HG03565 (cell line): ENCODE measurements at regions not wholly inside any gene's neighbourhood (a gene's known extent, or its start where the extent isn't known, plus 50 kb on each side); places are given as distances from the start of the nearest gene placed in this dataset.
"Not testable (repeated sequence)": the region's sequence is repeated elsewhere in the genome, so short reads cannot be mapped to it uniquely, and the experiment has no call there.

Source experiments
- ATAC-seq: cut with Tn5 transposase; IDR thresholded peaks from one replicate; pipeline ENCODE4 v1.9.1; 2021; ENCODE audit warnings: mild to moderate bottlenecking, moderate library complexity; ENCODE audit not compliant: unreplicated experiment

DNA sequence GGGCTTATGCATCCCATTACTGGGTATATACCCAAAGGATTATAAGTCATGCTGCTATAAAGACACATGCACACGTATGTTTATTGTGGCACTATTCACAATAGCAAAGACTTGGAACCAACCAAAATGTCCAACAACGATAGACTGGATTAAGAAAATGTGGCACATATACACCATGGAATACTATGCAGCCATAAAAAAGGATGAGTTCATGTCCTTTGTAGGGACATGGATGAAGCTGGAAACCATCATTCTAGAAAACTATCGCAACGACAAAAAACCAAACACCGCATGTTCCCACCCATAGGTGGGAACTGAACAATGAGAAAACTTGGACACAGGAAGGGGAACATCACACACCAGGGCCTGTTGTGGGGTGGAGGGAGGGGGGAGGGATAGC, 323.3 kb upstream of the FGF16 start:
- not testable (repeated sequence) for ATAC-seq

DNA sequence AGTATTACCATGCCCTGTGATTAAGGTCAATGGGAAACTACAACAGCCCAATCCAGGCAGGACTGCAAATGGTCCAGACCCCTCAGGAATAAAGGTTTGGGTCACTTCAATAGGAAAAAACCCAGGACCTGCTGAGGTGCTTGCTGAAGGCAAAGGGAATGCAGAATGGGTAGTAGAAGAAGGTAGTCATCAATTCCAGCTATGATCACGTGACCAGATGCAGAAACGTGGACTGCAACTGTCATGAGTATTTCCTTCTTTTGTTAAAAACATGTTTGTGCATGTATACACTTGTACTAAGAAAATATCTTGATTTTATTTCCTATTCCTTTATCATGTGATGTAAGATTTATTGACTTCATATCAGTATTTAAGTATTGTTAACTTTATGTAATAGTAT, 319.6 kb upstream of the FGF16 start:
- ATAC-seq: not testable (repeated sequence)

DNA sequence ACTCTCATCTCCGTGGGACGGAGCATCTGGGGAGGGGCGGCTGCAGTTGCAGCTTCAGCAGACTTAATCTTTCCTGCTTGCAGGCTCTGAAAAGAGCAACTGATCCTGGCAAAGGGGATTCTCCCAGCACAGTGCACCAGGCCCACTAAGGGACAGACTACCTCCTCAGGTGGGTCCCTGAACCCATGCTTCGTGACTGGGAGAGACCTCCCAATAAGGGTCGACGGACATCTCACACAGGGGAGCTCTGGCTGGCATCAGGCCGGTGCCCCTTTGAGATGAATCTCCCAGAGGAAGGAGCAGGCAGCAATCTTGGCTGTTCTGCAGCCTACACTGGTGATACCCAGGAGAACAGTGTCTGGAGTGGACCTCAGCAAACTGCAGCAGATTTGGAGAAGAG, 303.3 kb upstream of the FGF16 start:
- ATAC-seq: no peak

DNA sequence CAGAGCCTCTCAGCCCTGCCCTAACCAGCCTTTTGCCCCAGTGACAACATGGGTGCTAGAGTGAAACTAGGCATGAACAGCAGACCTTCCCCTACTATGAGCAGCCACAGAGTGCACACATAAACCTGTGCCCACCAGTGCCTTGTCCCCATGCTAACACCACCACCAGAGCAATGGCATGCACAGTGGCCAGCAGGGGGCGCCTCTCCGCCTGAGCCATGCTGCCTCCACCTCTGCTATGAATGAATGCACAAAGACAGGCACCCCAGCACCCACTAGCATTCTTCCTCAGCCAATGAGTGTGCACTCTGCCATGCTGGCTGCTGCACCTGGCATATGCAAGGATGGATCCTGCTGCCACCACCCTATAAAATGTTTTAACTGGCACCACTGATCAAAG, 286.9 kb upstream of the FGF16 start:
- no peak for ATAC-seq

DNA sequence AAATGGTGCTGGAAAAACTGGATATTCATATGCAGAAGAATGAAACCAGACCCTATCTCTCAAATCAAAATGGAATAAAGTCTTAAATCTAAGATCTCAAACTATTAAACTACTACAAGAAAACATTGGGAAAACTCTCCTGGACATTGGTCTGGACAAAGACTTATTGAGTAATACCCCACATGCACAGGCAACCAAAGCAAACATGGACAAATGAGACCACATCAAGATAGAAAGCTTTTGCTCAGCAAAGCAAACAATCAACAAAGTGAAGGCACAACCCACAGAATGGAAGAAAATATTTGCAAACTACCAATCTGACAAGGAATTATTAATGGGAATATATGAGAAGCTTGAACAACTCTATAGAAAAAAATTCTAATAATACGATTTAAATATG, 284.4 kb upstream of the FGF16 start:
- ATAC-seq: no peak

DNA sequence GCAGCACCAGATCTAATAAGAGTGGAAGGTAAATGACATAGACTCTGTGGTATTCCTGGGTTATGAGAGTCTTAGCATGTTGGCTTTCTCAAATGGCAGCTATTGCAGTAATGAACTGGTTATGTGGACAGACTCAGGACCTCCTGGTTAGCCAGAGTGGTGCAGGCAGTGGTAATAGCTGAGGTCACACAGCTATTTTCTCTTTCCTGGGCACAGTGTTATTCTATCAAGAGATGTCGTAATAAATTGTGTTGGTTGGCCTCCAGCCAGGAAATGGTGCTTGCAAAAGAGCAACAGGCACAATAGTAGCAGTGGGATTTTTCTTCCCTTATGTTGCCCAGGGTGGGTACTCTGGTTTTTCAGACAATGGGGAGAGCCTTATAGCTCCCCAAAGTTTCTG, 279.2 kb upstream of the FGF16 start:
- no peak for ATAC-seq

DNA sequence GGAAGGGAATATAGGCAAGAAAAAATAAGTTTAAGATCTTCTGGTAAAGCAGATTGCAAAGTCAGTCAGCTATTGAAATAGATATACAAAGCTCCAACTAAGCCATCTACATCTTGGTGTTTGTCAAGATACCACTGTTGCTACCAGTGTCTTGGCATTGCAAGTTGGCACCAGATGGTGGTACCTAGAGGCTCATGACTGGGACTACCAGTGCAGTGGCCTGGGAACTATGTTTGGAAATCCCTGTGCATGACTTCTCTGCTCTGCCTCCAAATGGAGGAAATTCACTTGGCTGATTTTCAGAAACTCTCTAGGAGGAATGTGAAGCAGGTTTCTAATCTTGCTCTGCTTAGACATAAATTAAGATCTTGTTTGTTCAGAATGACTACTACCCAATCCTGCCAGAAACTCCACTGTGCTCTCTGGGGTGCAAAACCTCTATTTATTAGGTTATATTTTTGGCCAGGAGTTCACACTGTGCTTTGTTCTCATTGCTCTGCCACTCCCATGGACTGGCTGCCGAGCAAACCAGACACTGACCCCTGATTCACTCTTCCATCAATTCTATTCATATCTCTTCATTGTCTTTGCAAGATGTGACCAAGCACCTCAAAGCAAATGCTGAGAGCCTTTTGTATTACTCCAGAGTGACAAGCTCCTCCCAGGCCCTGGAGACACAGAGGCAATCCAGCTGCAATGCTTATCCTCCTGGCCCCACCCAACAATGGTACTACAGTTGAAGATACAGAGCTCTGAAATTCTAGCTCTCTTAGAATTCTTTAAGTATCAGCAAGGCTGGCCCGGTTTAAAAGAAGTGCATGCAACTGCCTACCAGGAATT, 272.3 kb upstream of the FGF16 start:
- ATAC-seq: no peak

DNA sequence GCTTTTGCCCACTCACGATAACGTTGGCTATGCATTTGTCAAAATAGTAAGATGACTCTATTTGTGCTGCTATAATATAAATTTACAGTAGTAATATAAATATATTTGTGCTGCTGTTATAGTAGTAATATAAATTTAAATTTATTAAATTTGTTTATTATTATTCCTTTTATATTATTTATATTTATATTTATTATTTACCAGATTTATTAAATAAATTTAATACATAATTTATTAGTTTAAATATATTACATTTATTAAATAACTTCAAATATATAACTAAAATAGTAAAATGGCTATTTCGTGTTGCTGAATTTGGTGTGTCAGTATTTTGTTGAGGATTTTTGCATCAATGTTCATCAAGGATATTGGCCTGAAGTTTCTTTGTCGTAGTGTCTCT, 246.5 kb upstream of the FGF16 start:
- ATAC-seq: no peak

DNA sequence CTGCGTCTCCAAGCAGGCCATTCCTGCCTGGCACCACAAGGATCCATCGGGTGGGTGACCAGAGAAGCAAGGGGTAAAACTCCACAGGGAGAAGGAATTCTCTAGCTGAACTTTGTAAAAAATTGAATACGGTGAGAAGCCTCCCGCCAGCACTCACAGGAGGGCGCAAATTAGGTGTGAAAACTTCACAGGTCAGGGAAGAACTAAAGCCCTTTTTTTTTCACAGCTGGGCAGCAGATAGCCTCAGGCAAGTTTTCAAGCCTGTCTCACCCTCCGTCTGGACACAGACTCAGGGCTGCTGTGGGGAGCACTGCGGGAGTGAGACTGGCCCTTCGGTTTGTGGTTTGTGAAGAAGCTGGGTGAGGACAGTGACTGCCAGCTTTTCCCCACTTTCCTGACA, 224.1 kb upstream of the FGF16 start:
- no peak for ATAC-seq

DNA sequence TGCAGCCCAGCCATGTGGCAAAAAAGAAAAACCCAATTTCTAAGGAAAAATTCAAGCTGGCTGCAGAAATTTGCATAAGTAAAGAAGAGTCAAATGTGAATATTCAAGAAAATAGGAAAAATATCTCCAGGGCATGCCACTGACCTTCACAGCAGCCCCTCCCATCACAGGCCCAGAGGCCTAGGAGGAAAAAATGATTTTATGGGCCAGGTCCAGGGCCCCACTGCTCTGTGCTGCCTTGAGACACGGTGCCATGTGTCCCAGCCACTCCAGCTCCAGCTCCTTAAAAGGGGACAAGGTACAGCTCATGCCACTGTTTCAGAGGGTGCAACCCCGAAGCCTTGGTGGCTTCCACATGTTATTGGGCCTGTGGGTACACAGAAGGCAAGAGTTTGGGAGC, 182.7 kb upstream of the FGF16 start:
- no peak for ATAC-seq

DNA sequence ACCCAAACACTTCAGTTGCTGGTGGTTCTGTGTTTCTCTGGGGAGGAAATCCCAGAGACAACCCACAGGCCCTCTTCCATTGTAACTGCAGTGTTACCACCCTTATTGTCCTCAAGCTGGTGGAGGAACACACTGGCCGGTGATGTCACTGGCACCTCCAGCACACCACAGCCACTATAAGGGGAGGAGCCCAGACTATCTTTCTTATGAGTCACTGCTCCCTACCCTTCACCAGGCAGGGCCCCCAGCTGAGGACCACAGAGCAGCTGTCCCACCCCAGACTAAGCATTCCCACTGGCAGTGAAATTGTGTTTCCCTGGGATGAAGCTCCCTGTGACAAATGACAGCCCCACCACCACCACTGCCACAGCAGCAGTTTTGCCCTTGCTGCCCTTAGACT, 171.8 kb upstream of the FGF16 start:
- no peak for ATAC-seq

DNA sequence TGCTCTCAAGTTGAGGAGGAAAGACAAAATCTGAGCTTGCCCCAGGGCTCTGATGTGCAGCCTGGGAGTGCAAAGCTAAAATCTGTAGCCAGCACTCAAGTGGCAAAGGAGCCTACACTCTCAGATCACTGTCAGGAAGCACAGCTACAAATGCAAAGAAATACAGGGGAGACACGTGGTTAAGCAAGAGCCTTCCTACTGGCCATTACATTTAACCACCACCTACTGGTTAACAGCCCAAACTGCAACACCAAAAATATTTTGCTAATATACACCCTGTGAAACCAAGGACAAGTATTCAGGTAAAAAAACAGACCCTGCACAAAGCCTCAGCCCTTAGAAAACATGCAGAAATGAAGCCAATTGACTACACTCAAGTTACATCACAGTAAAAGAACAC, 170.4 kb upstream of the FGF16 start:
- no peak for ATAC-seq

DNA sequence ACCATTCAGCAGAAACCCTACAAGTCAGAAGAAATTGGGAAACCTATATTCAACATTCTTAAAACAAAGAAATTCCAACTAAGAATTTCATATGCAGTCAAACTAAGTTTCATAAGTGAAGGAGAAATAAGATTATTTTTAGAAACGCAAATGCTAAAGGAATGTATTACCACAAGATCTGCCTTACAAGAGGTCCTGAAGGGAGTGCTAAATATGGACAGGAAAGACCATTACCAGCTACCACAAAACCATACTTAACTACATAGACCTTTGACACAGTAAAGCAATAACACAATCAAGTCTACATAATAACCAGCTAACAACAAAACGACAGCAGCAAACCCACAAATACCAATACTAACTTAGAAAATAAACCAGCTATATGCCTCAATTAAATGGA, 169.3 kb upstream of the FGF16 start:
- no peak for ATAC-seq

DNA sequence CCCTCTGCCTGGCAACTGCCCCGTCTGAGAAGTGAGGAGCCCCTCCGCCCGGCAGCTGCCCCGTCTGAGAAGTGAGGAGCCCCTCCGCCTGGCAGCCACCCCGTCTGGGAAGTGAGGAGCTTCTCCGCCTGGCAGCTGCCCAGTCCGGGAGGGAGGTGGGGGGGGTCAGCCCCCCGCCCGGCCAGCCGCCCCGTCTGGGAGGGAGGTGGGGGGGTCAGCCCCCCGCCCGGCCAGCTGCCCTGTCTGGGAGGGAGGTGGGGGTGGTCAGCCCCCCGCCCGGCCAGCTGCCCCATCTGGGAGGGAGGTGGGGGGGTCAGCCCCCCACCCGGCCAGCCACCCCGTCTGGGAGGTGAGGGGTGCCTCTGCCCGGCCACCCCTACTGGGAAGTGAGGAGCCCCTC, 167.8 kb upstream of the FGF16 start:
- not testable (repeated sequence) for ATAC-seq

DNA sequence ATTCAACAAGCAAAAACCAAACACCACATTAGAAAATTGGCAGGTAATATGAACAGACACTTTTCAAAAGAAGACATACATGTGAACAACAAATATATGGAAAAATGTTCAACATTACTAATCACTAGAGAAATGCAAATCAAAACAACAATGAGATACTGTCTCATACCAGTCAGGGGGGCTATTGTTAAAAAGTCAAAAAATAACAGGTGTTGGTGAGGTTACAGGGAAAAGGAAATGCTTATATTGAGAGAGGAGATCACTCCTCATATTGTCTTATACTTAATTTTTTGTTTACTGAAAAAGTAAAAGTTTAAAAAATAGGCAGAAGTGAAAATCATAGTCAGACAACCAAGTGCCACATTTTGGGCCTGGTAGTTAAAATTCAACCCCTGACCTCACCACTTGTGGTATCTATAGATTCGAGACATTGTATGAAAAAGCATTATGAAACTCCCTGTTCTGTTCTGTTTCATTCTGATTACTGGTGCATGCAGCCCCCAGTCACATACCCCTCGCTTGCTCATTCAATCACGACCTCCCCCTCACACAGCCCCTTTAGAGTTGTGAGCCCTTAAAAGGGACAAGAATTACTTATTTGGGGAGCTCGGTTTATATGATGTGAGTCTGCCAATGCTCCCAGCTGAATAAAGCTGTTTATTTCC, 153.7 kb upstream of the FGF16 start:
- ATAC-seq: no peak

DNA sequence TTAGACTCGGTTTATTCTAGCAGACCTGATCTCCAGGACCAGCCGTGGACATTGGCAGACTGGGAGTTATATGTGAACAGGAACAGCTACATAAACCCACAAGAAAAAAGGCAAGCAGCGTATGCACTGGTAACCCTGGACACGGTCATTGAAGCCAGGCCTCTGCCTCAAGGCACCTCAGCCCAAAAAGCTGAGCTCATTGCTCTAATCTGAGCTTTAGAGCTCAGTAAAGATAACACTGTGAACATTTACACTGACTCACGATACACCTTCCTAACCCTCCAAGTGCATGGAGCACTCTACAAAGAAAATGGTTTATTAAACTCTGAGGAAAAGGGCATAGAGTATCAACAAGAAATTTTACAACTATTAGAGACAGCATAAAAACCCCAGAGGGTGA, 148.9 kb upstream of the FGF16 start:
- no peak for ATAC-seq

DNA sequence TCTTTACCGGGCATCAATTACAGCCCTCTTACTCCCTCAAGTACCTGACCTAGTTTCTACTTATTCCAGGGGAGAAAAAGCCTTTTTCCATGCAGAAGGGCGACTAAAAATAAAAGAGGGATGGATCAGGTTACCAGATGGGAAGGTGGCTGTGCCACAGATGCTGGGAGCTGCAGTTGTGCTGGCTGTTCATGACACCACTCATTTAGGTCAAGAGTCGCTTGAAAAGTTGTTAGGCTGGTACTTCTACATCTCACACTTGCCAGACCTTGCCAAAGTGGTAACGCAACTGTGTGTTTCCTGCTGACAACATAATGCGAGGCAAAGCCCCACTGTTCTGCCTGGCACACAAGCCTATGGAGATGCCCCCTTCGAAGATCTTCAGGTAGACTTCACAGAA, 148.4 kb upstream of the FGF16 start:
- no peak for ATAC-seq

DNA sequence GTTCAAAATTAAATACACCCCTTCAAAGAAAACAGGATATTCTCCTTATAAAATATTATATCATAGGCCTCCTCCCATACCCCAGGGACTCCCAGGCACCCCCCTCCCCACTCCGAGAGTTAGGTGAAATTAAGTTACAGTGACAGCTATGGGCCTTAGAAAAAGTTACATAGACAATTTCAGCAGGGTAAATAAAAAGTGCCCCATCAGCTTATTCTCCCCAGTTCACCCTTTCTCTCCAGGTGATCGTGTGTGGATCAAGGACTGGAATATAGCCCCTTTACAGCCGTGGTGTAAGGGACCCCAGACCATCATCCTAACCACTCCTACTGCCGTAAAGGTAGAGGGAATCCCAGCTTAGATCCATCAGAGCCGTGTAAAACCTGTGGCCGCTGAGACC, 147.6 kb upstream of the FGF16 start:
- no peak for ATAC-seq

DNA sequence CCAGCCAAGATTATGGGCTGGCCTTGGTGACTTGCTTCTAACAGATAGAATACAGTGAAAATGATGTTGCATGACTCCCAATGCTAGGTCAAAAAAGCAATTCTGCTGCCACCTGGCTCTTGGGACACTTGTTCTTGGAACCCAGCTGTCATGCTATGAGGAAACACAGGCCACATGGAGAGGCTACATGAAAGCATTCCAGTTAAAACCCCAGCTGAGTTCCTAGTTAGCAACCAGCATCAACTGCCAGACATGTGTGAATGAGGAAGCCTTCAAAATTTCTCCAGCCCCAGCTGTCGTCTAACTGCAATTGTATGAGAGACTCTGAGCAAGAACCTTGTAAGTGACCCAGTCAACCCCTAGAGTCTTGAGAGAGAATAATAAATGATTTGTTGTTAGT, 105.2 kb upstream of the FGF16 start:
- ATAC-seq: no peak

DNA sequence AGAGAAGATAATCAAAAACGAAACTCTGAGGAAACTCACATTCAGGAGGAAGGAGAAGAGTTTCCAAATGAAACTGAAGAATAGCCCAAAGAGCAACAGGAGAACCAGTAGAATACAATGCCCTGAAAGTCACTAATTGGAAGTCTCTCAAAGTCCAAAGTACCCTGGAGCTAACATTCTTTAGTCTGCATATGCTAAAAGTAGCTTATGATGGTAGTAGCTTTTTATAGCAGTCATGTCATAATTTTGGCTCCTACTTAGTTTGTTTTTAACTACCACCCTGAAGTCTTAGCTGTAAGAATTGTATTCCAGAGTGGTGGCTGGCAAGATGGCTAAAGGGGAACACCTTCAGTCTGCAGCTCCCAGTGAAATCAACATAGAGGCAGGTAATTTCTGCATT, 100.3 kb upstream of the FGF16 start:
- ATAC-seq: no peak

DNA sequence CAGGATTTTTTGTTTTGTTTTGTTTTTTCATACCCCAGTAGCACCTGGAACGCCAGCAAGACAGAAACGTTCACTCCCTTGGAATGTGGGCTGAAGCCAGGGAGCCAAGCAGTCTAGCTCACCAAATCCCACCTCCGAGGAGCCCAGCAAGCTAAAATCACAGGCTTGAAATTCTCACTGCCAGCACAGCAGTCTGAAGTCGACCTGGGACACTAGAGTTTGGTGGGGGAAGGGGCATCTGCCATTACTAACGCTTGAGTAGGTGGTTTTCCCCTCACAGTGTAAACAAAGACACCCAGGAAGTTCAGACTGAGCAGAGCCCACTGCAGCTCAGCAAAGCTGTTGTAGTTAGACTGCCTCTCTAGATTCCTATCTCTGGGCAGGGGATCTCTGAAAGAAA, 99.6 kb upstream of the FGF16 start:
- ATAC-seq: no peak

DNA sequence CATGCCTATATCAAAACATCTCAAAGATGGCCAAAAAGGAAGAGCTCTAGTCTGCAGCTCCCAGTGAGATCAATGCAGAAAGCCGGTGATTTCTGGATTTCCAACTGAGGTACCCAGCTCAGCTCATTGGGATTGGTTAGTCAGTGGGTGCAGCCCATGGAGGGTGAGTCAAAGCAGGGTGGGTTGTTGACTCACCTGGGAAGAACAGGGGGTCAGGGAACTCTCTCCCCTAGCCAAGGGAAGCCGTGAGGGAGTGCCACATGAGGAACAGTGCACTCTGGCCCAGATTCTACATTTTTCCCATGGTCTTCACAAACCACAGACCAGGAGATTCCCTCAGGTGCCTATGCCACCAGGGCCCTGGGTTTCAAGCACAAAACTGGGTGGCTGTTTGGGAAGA, 57.3 kb upstream of the FGF16 start:
- ATAC-seq: no peak

DNA sequence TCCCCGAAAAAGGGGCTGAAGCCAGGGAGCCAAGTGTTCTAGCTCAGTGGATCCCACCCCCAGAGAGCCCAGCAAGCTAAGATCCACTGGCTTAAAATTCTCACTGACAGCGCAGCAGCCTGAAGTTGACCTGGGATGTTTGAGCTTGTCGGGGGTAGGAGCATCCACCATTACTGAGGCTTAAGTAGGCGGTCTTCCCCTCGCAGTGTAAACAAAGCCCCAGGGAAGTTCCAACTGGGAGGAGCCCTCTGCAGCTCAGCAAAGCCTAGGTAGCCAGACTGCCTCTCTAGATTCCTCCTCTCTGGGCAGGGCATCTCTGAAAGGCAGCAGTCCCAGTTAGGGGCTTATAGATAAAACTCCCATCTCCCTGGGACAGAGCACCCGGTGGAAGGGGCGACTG, 56.8 kb upstream of the FGF16 start:
- not testable (repeated sequence) for ATAC-seq
